Astrocyte (in vitro differentiated cells and primary cell): ENCODE measurements at regions not wholly inside any gene's neighbourhood (a gene's known extent, or its start where the extent isn't known, plus 50 kb on each side); places are given as distances from the start of the nearest gene placed in this dataset.
A peak's percentile ranks its signal among the peaks of the same experiment; 100 is the strongest.

ENCODE experiments used
- DNase-seq: peaks from one replicate; pipeline ENCODE4 v3.0.0-alpha.2; 2010; ENCODE audit warnings: low read depth
- FAIRE-seq: peaks from 2 replicates; lab custom pipeline; 2011; peaks lifted over from hg19 to GRCh38; lab: Jason Lieb, UNC
- H2AFZ ChIP-seq: 2 replicates; pipeline ENCODE4 v1.6.0; 2012; ENCODE audit warnings: low read depth, low read length, inconsistent platforms
- H3K27ac ChIP-seq: 2 replicates; pipeline ENCODE4 v1.5.1; 2011; ENCODE audit warnings: low read depth, low read length, inconsistent platforms
- H3K27me3 ChIP-seq: 2 replicates; pipeline ENCODE4 v1.6.0; 2011; ENCODE audit warnings: low read length, inconsistent platforms; ENCODE audit not compliant: insufficient read depth
- H3K36me3 ChIP-seq: 2 replicates; pipeline ENCODE4 v1.5.1; 2011; ENCODE audit warnings: low read length, inconsistent platforms; ENCODE audit not compliant: insufficient read depth
- H3K4me1 ChIP-seq: 2 replicates; pipeline ENCODE4 v1.5.1; 2011; ENCODE audit warnings: low read length, inconsistent platforms; ENCODE audit not compliant: insufficient read depth
- H3K4me2 ChIP-seq: 2 replicates; pipeline ENCODE4 v1.6.0; 2012; ENCODE audit warnings: low read length, inconsistent platforms
- H3K4me3 ChIP-seq: 2 replicates; pipeline ENCODE4 v1.5.1; 2011; ENCODE audit warnings: low read depth, mild to moderate bottlenecking, low read length, inconsistent platforms; ENCODE audit not compliant: insufficient read depth
- H3K79me2 ChIP-seq: 2 replicates; pipeline ENCODE4 v1.6.0; 2012; ENCODE audit warnings: mild to moderate bottlenecking, low read length, inconsistent platforms; ENCODE audit not compliant: insufficient read depth
- H3K9ac ChIP-seq: 2 replicates; pipeline ENCODE4 v1.6.0; 2012; ENCODE audit warnings: mild to moderate bottlenecking, low read length, inconsistent platforms
- H3K9me3 ChIP-seq: 2 replicates; pipeline ENCODE4 v1.5.1; 2012; ENCODE audit warnings: low read depth, mild to moderate bottlenecking, low read length, inconsistent platforms; ENCODE audit not compliant: insufficient read depth
- H4K20me1 ChIP-seq: 2 replicates; pipeline ENCODE4 v1.6.0; 2012; ENCODE audit warnings: low read length, inconsistent platforms; ENCODE audit not compliant: insufficient read depth
- H3K27ac Mint-ChIP-seq: one replicate; pipeline ENCODE4 v1.8.0; 2021; ENCODE audit warnings: mild to moderate bottlenecking, mixed read lengths; ENCODE audit not compliant: unreplicated experiment
- H3K27me3 Mint-ChIP-seq: one replicate; pipeline ENCODE4 v1.8.0; 2021; ENCODE audit warnings: low read depth, mixed read lengths; ENCODE audit not compliant: unreplicated experiment
- H3K36me3 Mint-ChIP-seq: one replicate; pipeline ENCODE4 v1.8.0; 2021; ENCODE audit warnings: low read depth, mixed read lengths; ENCODE audit not compliant: unreplicated experiment
- H3K4me1 Mint-ChIP-seq: one replicate; pipeline ENCODE4 v1.8.0; 2021; ENCODE audit warnings: low read depth, mixed read lengths; ENCODE audit not compliant: unreplicated experiment
- H3K4me3 Mint-ChIP-seq: one replicate; pipeline ENCODE4 v1.8.0; 2021; ENCODE audit warnings: mild to moderate bottlenecking, moderate library complexity, mixed read lengths; ENCODE audit not compliant: unreplicated experiment
- H3K9me3 Mint-ChIP-seq: one replicate; pipeline ENCODE4 v1.8.0; 2021; ENCODE audit warnings: mild to moderate bottlenecking, mixed read lengths; ENCODE audit not compliant: unreplicated experiment
- EZH2 ChIP-seq: IDR thresholded peaks from 2 replicates; pipeline ENCODE4 v1.6.1; 2012; ENCODE audit warnings: mild to moderate bottlenecking, low read length, inconsistent platforms; ENCODE audit not compliant: insufficient read depth
- TF ChIP-seq, protein P1 (sequence below): IDR thresholded peaks from 2 replicates; pipeline ENCODE4 v1.5.1; 2011; ENCODE audit warnings: low read depth, mild to moderate bottlenecking, inconsistent platforms, low read length, moderate library complexity; ENCODE audit not compliant: insufficient read depth

DNA sequence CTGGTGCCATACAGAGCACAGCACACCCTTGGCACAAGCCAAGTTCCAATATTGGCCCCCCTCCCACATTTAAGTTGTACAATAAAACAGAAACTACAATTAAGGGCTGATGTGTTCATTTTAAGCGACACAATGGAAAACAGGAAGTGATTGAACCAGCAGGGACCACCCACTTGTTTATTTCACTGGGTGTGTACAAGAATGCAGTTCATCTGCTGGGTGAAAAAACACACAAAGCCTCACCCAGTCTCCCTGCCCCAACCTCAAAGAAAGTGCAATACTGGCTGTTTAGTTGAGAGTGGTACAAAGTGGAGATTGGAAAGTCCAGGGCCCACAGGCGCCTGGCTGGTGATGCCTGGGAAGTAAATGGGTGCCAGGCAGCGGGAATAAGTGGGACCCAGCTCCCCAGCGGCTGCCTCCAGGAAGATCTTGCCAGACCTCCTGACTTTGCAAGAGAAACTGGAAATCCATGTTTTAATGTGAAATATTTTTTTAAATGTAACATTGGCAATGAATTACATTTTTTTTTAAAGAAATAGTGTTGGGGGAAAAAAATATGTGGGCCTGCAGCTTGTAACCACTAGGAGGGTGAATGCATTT, 322.1 kb downstream of the ZNF536 start:
- Histone ChIP-seq H3K9ac (no peak overlapping the region), H3K36me3 (no peaks in the 10 kb centered on the region), H3K79me2 (no peaks in the 10 kb centered on the region), H3K4me3 (no peak overlapping the region), H2AFZ (no peak overlapping the region), H3K4me1 (no peaks in the 10 kb centered on the region), H4K20me1 (no peaks in the 10 kb centered on the region), H3K4me2 (no peak overlapping the region), H3K27me3 (peaks cover 22% of the 10 kb centered on the region), H3K9me3 (no peaks in the 10 kb centered on the region), H3K27ac (no peak overlapping the region)
- Mint-ChIP-seq H3K27ac (no peak overlapping the region), H3K36me3 (no peaks in the 10 kb centered on the region), H3K27me3 (peaks cover 39% of the 10 kb centered on the region), H3K4me3 (no peak overlapping the region), H3K9me3 (no peaks in the 10 kb centered on the region), H3K4me1 (no peaks in the 10 kb centered on the region)
- no peak for DNase-seq
- TF ChIP-seq, protein P1, sequence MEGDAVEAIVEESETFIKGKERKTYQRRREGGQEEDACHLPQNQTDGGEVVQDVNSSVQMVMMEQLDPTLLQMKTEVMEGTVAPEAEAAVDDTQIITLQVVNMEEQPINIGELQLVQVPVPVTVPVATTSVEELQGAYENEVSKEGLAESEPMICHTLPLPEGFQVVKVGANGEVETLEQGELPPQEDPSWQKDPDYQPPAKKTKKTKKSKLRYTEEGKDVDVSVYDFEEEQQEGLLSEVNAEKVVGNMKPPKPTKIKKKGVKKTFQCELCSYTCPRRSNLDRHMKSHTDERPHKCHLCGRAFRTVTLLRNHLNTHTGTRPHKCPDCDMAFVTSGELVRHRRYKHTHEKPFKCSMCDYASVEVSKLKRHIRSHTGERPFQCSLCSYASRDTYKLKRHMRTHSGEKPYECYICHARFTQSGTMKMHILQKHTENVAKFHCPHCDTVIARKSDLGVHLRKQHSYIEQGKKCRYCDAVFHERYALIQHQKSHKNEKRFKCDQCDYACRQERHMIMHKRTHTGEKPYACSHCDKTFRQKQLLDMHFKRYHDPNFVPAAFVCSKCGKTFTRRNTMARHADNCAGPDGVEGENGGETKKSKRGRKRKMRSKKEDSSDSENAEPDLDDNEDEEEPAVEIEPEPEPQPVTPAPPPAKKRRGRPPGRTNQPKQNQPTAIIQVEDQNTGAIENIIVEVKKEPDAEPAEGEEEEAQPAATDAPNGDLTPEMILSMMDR = no peak
- no peak for TF ChIP-seq EZH2
- FAIRE-seq = no peak

DNA sequence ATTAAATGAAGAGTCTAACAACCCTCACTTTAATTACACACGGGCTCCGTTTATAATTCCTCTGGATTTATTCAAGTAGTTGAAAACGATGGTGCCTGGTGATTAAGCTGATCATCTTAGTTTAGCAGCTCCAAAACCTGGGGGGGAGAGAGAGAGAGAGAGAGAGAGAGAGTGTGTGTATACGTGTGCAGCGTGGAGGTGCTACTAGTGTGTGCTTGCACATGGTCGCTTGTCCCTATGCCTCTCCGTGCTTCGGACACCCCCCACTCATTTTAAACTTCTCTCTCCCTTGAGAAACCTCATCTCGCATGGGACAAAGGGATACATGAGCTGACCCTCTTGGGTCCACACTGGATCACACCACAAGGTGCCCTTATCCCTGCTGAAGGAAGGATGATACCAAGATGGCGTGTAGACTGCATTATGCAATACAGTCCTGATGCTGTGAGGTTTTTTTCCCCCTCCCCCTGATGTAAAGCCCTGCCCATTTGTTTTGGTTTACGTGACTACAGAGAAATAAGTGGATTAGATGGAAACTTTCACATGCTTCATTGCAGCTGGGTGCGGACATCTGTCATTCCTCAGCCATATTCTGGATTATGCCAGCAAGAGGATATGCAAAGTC, 320.8 kb downstream of the ZNF536 start:
- Histone ChIP-seq H2AFZ (peak overlapping the region; percentile 48), H3K4me2 (peak overlapping the region; percentile 74), H3K9ac (no peak overlapping the region), H3K27ac (no peak overlapping the region), H3K9me3 (no peaks in the 10 kb centered on the region), H3K36me3 (no peaks in the 10 kb centered on the region), H3K27me3 (peaks cover 22% of the 10 kb centered on the region), H4K20me1 (no peaks in the 10 kb centered on the region), H3K4me3 (no peak overlapping the region), H3K79me2 (no peaks in the 10 kb centered on the region), H3K4me1 (no peaks in the 10 kb centered on the region)
- H3K9me3 Mint-ChIP-seq = no peaks in the 10 kb centered on the region
- TF ChIP-seq, protein P1 = no peak
- TF ChIP-seq EZH2 = no peak
- FAIRE-seq (no peak), DNase-seq (no peak)
- no peak overlapping the region for H3K27ac Mint-ChIP-seq
- H3K4me3 Mint-ChIP-seq = no peak overlapping the region
- no peaks in the 10 kb centered on the region for H3K36me3 Mint-ChIP-seq
- no peaks in the 10 kb centered on the region for H3K4me1 Mint-ChIP-seq
- H3K27me3 Mint-ChIP-seq = peaks cover 35% of the 10 kb centered on the region
